HG03045 (cell line): ENCODE measurements at regions not wholly inside any gene's neighbourhood (a gene's known extent, or its start where the extent isn't known, plus 50 kb on each side); places are given as distances from the start of the nearest gene placed in this dataset.

Source experiments
- ATAC-seq: cut with Tn5 transposase; IDR thresholded peaks from one replicate; pipeline ENCODE4 v1.9.1; 2021; ENCODE audit warnings: mild to moderate bottlenecking, moderate library complexity; ENCODE audit not compliant: unreplicated experiment

GRCh38 chr10:3361640-3362039, 189.1 kb upstream of the PITRM1 start:
- ATAC-seq, result no peak

- ATAC-seq, result no peak
Measured at GRCh38 chr10:3357737-3358136, 185.2 kb upstream of the PITRM1 start.

GRCh38 chr10:3355536-3355935, 183.0 kb upstream of the PITRM1 start:
- ATAC-seq, result no peak

- ATAC-seq, result no peak
Measured at GRCh38 chr10:3354174-3354900, 181.8 kb upstream of the PITRM1 start.

GRCh38 chr10:3353235-3353634, 180.7 kb upstream of the PITRM1 start:
- no peak for ATAC-seq

GRCh38 chr10:3350617-3351258, 178.2 kb upstream of the PITRM1 start:
- no peak for ATAC-seq

GRCh38 chr10:3350205-3350604, 177.6 kb upstream of the PITRM1 start:
- ATAC-seq, result no peak

- no peak for ATAC-seq
Measured at GRCh38 chr10:3348564-3348963, 176.0 kb upstream of the PITRM1 start.

- no peak for ATAC-seq
Measured at GRCh38 chr10:3347413-3348182, 175.0 kb upstream of the PITRM1 start.

- no peak for ATAC-seq
Measured at GRCh38 chr10:3346851-3347250, 174.3 kb upstream of the PITRM1 start.

GRCh38 chr10:3342771-3343170, 170.2 kb upstream of the PITRM1 start:
- no peak for ATAC-seq

GRCh38 chr10:3340127-3340730, 167.6 kb upstream of the PITRM1 start:
- ATAC-seq, result no peak

GRCh38 chr10:3339531-3339950, 167.0 kb upstream of the PITRM1 start:
- ATAC-seq, result no peak

- no peak for ATAC-seq
Measured at GRCh38 chr10:3339121-3339520, 166.5 kb upstream of the PITRM1 start.

- ATAC-seq, result no peak
Measured at GRCh38 chr10:3337741-3338140, 165.2 kb upstream of the PITRM1 start.

- no peak for ATAC-seq
Measured at GRCh38 chr10:3336673-3337293, 164.2 kb upstream of the PITRM1 start.

- ATAC-seq, result no peak
Measured at GRCh38 chr10:3333426-3333825, 160.8 kb upstream of the PITRM1 start.

GRCh38 chr10:3331690-3332230, 159.2 kb upstream of the PITRM1 start:
- ATAC-seq, result no peak

- ATAC-seq, result no peak
Measured at GRCh38 chr10:3331187-3331586, 158.6 kb upstream of the PITRM1 start.

GRCh38 chr10:3330663-3331062, 158.1 kb upstream of the PITRM1 start:
- no peak for ATAC-seq
